IMR-90 (cell line): ENCODE measurements at regions not wholly inside any gene's neighbourhood (a gene's known extent, or its start where the extent isn't known, plus 50 kb on each side); places are given as distances from the start of the nearest gene placed in this dataset.

Experiments used
- ATAC-seq: fragments of 200-7000 bp; cut with Tn5 transposase; 2 replicates; pipeline ENCODE4 v1.9.1; 2020; ENCODE audit warnings: low read depth, mild to moderate bottlenecking, moderate library complexity
- BruUV-seq: library from RNA; stranded (reverse); fragments of 400-500 nt; replicated peaks from 2 replicates; lab custom pipeline; 2021; lab: Mats Ljungman, UMichigan
- CTCF ChIA-PET: fragments of 300-600 bp; formaldehyde crosslinking; extraction: SDS; loops from one replicate; lab custom pipeline; 2021; ENCODE audit warnings: antibody characterized with exemption; lab: Yijun Ruan, JAX
- POLR2A ChIA-PET: fragments of 300-600 bp; sonication (Branson Sonifier 250); formaldehyde crosslinking; loops from one replicate; lab custom pipeline; 2022; ENCODE audit warnings: antibody characterized with exemption; ENCODE audit not compliant: unreplicated experiment; lab: Charles Lee
- DNase-seq: peaks from one replicate; pipeline ENCODE4 v3.0.0; 2013
- H2AFZ ChIP-seq: replicated peaks from 2 replicates; pipeline ENCODE3; 2013; ENCODE audit warnings: low read length, mild to moderate bottlenecking; ENCODE audit not compliant: poor library complexity
- H2AK5ac ChIP-seq: 2 replicates; pipeline ENCODE4 v1.6.1; 2013; ENCODE audit warnings: low read depth, low read length, inconsistent platforms
- H2AK9ac ChIP-seq: replicated peaks from 2 replicates; pipeline ENCODE3; 2013; ENCODE audit warnings: mild to moderate bottlenecking, low read depth, low read length, moderate library complexity; ENCODE audit not compliant: poor library complexity
- H2BK120ac ChIP-seq: 2 replicates; pipeline ENCODE4 v1.6.1; 2013; ENCODE audit warnings: low read depth, low read length, inconsistent platforms
- H2BK15ac ChIP-seq: 3 replicates; pipeline ENCODE4 v1.6.1; 2013; ENCODE audit warnings: low read depth, low read length, inconsistent platforms
- H2BK20ac ChIP-seq: 2 replicates; pipeline ENCODE4 v1.6.1; 2013; ENCODE audit warnings: low read depth, mild to moderate bottlenecking, inconsistent platforms, low read length, moderate library complexity
- H2BK5ac ChIP-seq: 2 replicates; pipeline ENCODE4 v1.6.1; 2013; ENCODE audit warnings: mild to moderate bottlenecking, low read depth, low read length, inconsistent platforms; ENCODE audit not compliant: poor library complexity, severe bottlenecking
- H3K14ac ChIP-seq: replicated peaks from 2 replicates; pipeline ENCODE4 v1.6.1; 2013; ENCODE audit warnings: low read depth, low read length, inconsistent platforms
- H3K18ac ChIP-seq: 2 replicates; pipeline ENCODE4 v1.6.1; 2013; ENCODE audit warnings: low read depth, low read length, control low read depth
- H3K23ac ChIP-seq: 2 replicates; pipeline ENCODE4 v1.6.1; 2013; ENCODE audit warnings: low read depth, low read length, inconsistent platforms
- H3K27ac ChIP-seq: 2 replicates; pipeline ENCODE4 v1.5.1; 2013; ENCODE audit warnings: mild to moderate bottlenecking, control low read depth, low read length; ENCODE audit not compliant: insufficient read depth
- H3K27me3 ChIP-seq: 2 replicates; pipeline ENCODE4 v1.6.1; 2013; ENCODE audit warnings: low read length; ENCODE audit not compliant: control insufficient read depth, insufficient read depth
- H3K36me3 ChIP-seq: 2 replicates; pipeline ENCODE4 v1.6.1; 2013; ENCODE audit warnings: low read length, mixed read lengths; ENCODE audit not compliant: control insufficient read depth, insufficient read depth
- H3K4ac ChIP-seq: 2 replicates; pipeline ENCODE4 v1.6.1; 2013; ENCODE audit warnings: low read depth, low read length, inconsistent platforms
- H3K4me1 ChIP-seq: 2 replicates; pipeline ENCODE4 v1.6.1; 2013; ENCODE audit warnings: low read length, mixed read lengths; ENCODE audit not compliant: control insufficient read depth, insufficient read depth
- H3K4me2 ChIP-seq: 2 replicates; pipeline ENCODE4 v1.6.1; 2013; ENCODE audit warnings: low read depth, mild to moderate bottlenecking, control low read depth, low read length, moderate library complexity
- H3K4me3 ChIP-seq: 2 replicates; pipeline ENCODE4 v1.5.1; 2013; ENCODE audit warnings: low read depth, mild to moderate bottlenecking, control low read depth, low read length, moderate library complexity; ENCODE audit not compliant: insufficient read depth
- H3K56ac ChIP-seq: 2 replicates; pipeline ENCODE4 v1.6.1; 2013; ENCODE audit warnings: low read length, inconsistent platforms; ENCODE audit not compliant: insufficient read depth; ENCODE audit errors: extremely low read depth
- H3K79me1 ChIP-seq, 2 experiments: 2 replicates each; pipeline ENCODE4 v1.6.1; 2013; ENCODE audit warnings: low read length in 2 of 2, inconsistent platforms in 1 of 2, low read depth in 1 of 2
- H3K9ac ChIP-seq: 2 replicates; pipeline ENCODE4 v1.6.1; 2013; ENCODE audit warnings: low read depth, low read length, control low read depth
- H3K9me1 ChIP-seq: 2 replicates; pipeline ENCODE4 v1.6.1; 2013; ENCODE audit warnings: low read length, inconsistent platforms; ENCODE audit not compliant: insufficient read depth
- H3K9me3 ChIP-seq: 2 replicates; pipeline ENCODE4 v1.6.1; 2013; ENCODE audit warnings: low read length; ENCODE audit not compliant: control insufficient read depth, insufficient read depth
- H4K20me1 ChIP-seq: 2 replicates; pipeline ENCODE4 v1.6.1; 2013; ENCODE audit warnings: low read length, inconsistent platforms; ENCODE audit not compliant: insufficient read depth
- H4K5ac ChIP-seq: 2 replicates; pipeline ENCODE4 v1.6.1; 2013; ENCODE audit warnings: mild to moderate bottlenecking, low read depth, low read length, control low read depth
- H4K8ac ChIP-seq, 2 experiments: 2 replicates each; pipeline ENCODE4 v1.6.1; 2013; ENCODE audit warnings: low read depth in 2 of 2, low read length in 2 of 2, control low read depth in 1 of 2, inconsistent platforms in 1 of 2
- H4K91ac ChIP-seq: 2 replicates; pipeline ENCODE4 v1.6.1; 2013; ENCODE audit warnings: low read depth, low read length, inconsistent platforms; ENCODE audit not compliant: insufficient read depth
- BHLHE40 ChIP-seq: fragments of 150-350 bp; IDR thresholded peaks from 2 replicates; pipeline ENCODE4 v1.6.1; 2016; ENCODE audit warnings: mild to moderate bottlenecking, low read depth, low read length
- SMC3 ChIP-seq: fragments of 150-350 bp; IDR thresholded peaks from 2 replicates; pipeline ENCODE4 v1.6.1; 2016; ENCODE audit warnings: low read depth, mild to moderate bottlenecking, antibody characterized with exemption, low read length, moderate library complexity
- WGBS, 2 experiments: methylation state at CpG; one replicate each; pipeline versions ENCODE4 v1.1.5 to v1.1.7; 2013; ENCODE audit warnings: missing lambda C conversion rate in 2 of 2; ENCODE audit not compliant: insufficient read length in 1 of 2; ENCODE audit errors: extremely low coverage in 2 of 2; 5-methylcytosine and 5-hydroxymethylcytosine counted together
- dilution Hi-C: fragments of 300-500 bp; cut with HindIII; formaldehyde crosslinking; loops from one replicate; pipeline ENCODE4 v1.14.3; 2018; ENCODE audit warnings: low sequenced_read_pairs; ENCODE audit not compliant: unreplicated experiment
- in situ Hi-C: fragments of 300-500 bp; cut with MboI; formaldehyde crosslinking; loops from 3 replicates; pipeline ENCODE4 v1.14.3; 2019; ENCODE audit warnings: low sequenced_read_pairs, inconsistent platforms, mixed read lengths
- intact Hi-C: fragments of 100-400 bp; cut with micrococcal nuclease; formaldehyde crosslinking; loops from 2 replicates; pipeline ENCODE4 v1.10.0; 2022

DNA sequence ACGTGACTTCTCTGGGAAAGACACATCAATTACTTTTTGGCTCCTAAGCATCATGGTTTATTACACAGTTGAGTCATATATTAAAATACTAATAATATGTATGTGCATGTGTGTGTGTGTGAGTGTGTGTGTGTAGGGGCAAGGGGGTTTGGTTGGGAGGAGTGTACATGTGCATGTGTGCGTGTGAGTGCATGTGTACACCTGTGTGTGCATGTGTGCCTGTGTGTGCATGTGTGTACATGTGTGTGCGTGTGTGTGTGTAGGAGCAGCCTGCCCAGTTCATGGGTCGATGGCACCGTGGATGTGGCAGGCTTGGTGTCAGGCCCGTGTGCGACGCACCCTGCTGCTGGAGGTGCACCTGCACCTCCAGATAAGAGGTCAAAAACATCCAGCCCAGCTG is 99.0 kb upstream of the SNTG2 start:
- 60% methylated on average over 1 of the region's 8 CpGs; no CpG with 5 or more reads in 1 of the 2 experiments for WGBS, 2 experiments
- intact Hi-C loops, result no loop called here

More for the DNA sequence above, 99.0 kb upstream of the SNTG2 start:
- Histone ChIP-seq H2BK5ac (no peak overlapping the region), H4K91ac (no peak overlapping the region), H4K20me1 (no peaks in the 10 kb centered on the region), H2BK120ac (no peak overlapping the region), H3K23ac (no peak overlapping the region), H3K27me3 (no peaks in the 10 kb centered on the region), H4K5ac (no peak overlapping the region), H4K8ac (no peak overlapping the region), H2BK20ac (no peak overlapping the region), H3K18ac (no peak overlapping the region), H3K56ac (no peak overlapping the region), H3K9ac (no peak overlapping the region), H2BK15ac (no peak overlapping the region), H3K27ac (no peak overlapping the region), H3K4ac (no peak overlapping the region), H3K14ac (no peak overlapping the region), H3K4me2 (no peak overlapping the region), H2AFZ (no peak overlapping the region), H2AK5ac (no peak overlapping the region), H2AK9ac (no peak overlapping the region), H3K79me1 (no peaks in the 10 kb centered on the region), H3K4me1 (no peaks in the 10 kb centered on the region), H3K9me3 (peaks cover 11% of the 10 kb centered on the region), H3K9me1 (no peaks in the 10 kb centered on the region), H3K36me3 (no peaks in the 10 kb centered on the region), H3K4me3 (no peak overlapping the region)
- no peak for DNase-seq
- BruUV-seq, result no TSS peak
- ChIA-PET POLR2A (no interaction called here), CTCF (no interaction called here)
- no peak for ATAC-seq
- TF ChIP-seq SMC3 (no peak), BHLHE40 (no peak)
- in situ Hi-C loops (loop anchor here (10.0 kb wide), 1 partner anchor 693 kb away; no protein-coding TSS in a partner anchor), dilution Hi-C loops (no loop called here)
